IPS-18a (cell line): ENCODE measurements at regions not wholly inside any gene's neighbourhood (a gene's known extent, or its start where the extent isn't known, plus 50 kb on each side); places are given as distances from the start of the nearest gene placed in this dataset.

Experiments
- H3K27ac ChIP-seq: one replicate; pipeline ENCODE4 v1.5.1; 2013; ENCODE audit warnings: low read length
- H3K27me3 ChIP-seq: one replicate; pipeline ENCODE4 v1.6.1; 2013; ENCODE audit warnings: mild to moderate bottlenecking, low read length; ENCODE audit not compliant: control insufficient read depth, insufficient read depth
- H3K36me3 ChIP-seq: one replicate; pipeline ENCODE4 v1.6.1; 2013; ENCODE audit warnings: low read depth, low read length; ENCODE audit not compliant: control insufficient read depth
- H3K4me1 ChIP-seq: one replicate; pipeline ENCODE4 v1.6.1; 2013; ENCODE audit warnings: low read depth, low read length; ENCODE audit not compliant: control insufficient read depth
- H3K4me3 ChIP-seq: one replicate; pipeline ENCODE4 v1.5.1; 2013; ENCODE audit warnings: low read length
- H3K9ac ChIP-seq: one replicate; pipeline ENCODE4 v1.6.1; 2013; ENCODE audit warnings: mild to moderate bottlenecking, low read length, moderate library complexity
- H3K9me3 ChIP-seq: one replicate; pipeline ENCODE4 v1.6.1; 2013; ENCODE audit warnings: low read depth, low read length; ENCODE audit not compliant: control insufficient read depth

- no peaks in the 10 kb centered on the region for H3K9me3 ChIP-seq
- no peak overlapping the region for H3K4me3 ChIP-seq
- H3K36me3 ChIP-seq: no peaks in the 10 kb centered on the region
- H3K4me1 ChIP-seq: peaks cover 17% of the 10 kb centered on the region
- H3K27me3 ChIP-seq: no peaks in the 10 kb centered on the region
- no peak overlapping the region for H3K9ac ChIP-seq
- no peak overlapping the region for H3K27ac ChIP-seq
These were observed 120.7 kb upstream of the SLC38A2 start for GRCh38 chr12:46493150-46493833.

- no peaks in the 10 kb centered on the region for H3K36me3 ChIP-seq
- no peak overlapping the region for H3K27ac ChIP-seq
- peaks cover 17% of the 10 kb centered on the region for H3K4me1 ChIP-seq
- no peaks in the 10 kb centered on the region for H3K9me3 ChIP-seq
- no peaks in the 10 kb centered on the region for H3K27me3 ChIP-seq
- no peak overlapping the region for H3K4me3 ChIP-seq
- H3K9ac ChIP-seq: no peak overlapping the region
These were observed 120.0 kb upstream of the SLC38A2 start for GRCh38 chr12:46492471-46493085.

DNA sequence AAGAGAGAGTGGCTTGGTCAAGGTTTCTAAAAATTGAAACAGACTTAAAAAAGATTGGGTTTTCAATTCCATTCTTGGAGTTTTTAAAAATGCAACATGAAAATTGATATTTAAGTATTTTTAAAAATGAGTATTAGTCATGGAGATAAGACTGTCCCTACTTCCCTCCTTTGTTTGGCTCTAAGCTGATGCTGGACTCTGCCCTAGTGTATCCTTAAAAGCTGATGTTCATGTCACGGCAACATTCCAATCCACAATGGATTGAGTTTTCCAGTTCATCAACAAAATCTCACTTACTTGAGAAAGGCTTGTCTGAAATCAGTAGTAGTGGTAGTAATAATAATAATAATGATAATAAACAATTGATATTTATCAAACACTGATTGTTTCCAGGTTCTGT, 119.0 kb upstream of the SLC38A2 start:
- H3K9me3 ChIP-seq: no peaks in the 10 kb centered on the region
- no peaks in the 10 kb centered on the region for H3K36me3 ChIP-seq
- no peak overlapping the region for H3K27ac ChIP-seq
- H3K4me3 ChIP-seq: no peak overlapping the region
- peaks cover 17% of the 10 kb centered on the region for H3K4me1 ChIP-seq
- no peaks in the 10 kb centered on the region for H3K27me3 ChIP-seq
- H3K9ac ChIP-seq: no peak overlapping the region

GRCh38 chr12:46490635-46491034, 118.1 kb upstream of the SLC38A2 start:
- Histone ChIP-seq H3K4me3 (no peak overlapping the region), H3K27ac (no peak overlapping the region), H3K9ac (no peak overlapping the region), H3K36me3 (no peaks in the 10 kb centered on the region), H3K27me3 (no peaks in the 10 kb centered on the region), H3K4me1 (peaks cover 17% of the 10 kb centered on the region), H3K9me3 (no peaks in the 10 kb centered on the region)

DNA sequence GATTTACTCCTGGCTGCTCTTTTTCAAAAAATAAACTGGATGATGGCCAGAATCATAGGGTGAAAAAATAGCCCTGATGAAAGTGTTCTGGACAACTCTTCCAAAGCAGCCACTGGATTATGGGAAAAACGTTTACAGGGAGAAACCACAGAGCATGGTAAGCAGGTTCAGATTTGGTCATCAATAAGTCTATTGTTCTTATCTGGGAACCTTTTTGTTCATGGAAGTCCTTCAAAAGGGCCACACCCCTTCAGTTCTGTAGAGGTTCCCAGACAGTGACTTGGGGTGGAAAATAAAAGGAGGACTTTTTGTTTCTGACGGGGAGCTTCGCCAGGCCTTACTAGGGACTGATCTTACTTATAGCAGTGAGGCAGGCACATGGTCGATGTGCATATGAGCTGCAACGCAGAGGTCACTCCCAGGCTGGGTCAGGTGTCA, 117.4 kb upstream of the SLC38A2 start:
- Histone ChIP-seq H3K4me3 (no peak overlapping the region), H3K27ac (no peak overlapping the region), H3K4me1 (peaks cover 17% of the 10 kb centered on the region), H3K9ac (no peak overlapping the region), H3K36me3 (no peaks in the 10 kb centered on the region), H3K9me3 (no peaks in the 10 kb centered on the region), H3K27me3 (no peaks in the 10 kb centered on the region)

- Histone ChIP-seq H3K36me3 (no peaks in the 10 kb centered on the region), H3K4me1 (peaks cover 19% of the 10 kb centered on the region), H3K9ac (no peak overlapping the region), H3K4me3 (no peak overlapping the region), H3K27ac (no peak overlapping the region), H3K9me3 (no peaks in the 10 kb centered on the region), H3K27me3 (no peaks in the 10 kb centered on the region)
These were observed 115.1 kb upstream of the SLC38A2 start for GRCh38 chr12:46487567-46488131.

DNA sequence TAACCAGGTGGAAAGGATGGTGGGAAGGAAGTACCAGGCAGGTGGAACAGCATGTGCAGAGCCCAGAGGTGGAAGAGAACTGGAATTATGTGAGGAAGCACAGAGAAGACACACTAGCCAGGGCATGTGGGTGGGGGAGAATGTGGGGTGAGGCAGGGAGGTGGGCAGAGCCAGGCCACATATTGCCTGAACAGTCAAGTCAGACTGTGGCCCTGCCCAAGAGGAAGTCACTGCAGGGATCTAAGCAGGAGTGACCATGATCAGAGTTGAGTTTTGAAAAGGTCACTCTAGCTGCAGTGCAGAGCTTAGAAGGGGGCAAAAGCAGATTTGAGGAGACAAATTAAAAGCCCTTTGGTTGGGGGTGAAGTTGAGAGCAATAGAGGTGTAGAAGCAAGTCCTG, 114.0 kb upstream of the SLC38A2 start:
- Histone ChIP-seq H3K4me3 (no peak overlapping the region), H3K9me3 (no peaks in the 10 kb centered on the region), H3K36me3 (no peaks in the 10 kb centered on the region), H3K4me1 (peaks cover 19% of the 10 kb centered on the region), H3K27me3 (no peaks in the 10 kb centered on the region), H3K27ac (no peak overlapping the region), H3K9ac (no peak overlapping the region)

- Histone ChIP-seq H3K4me3 (no peak overlapping the region), H3K27ac (no peak overlapping the region), H3K27me3 (no peaks in the 10 kb centered on the region), H3K9me3 (no peaks in the 10 kb centered on the region), H3K9ac (no peak overlapping the region), H3K36me3 (no peaks in the 10 kb centered on the region), H3K4me1 (peaks cover 19% of the 10 kb centered on the region)
These were observed 113.3 kb upstream of the SLC38A2 start for GRCh38 chr12:46485853-46486252.

GRCh38 chr12:46484396-46485061, 112.0 kb upstream of the SLC38A2 start:
- Histone ChIP-seq H3K27ac (no peak overlapping the region), H3K9ac (no peak overlapping the region)

DNA sequence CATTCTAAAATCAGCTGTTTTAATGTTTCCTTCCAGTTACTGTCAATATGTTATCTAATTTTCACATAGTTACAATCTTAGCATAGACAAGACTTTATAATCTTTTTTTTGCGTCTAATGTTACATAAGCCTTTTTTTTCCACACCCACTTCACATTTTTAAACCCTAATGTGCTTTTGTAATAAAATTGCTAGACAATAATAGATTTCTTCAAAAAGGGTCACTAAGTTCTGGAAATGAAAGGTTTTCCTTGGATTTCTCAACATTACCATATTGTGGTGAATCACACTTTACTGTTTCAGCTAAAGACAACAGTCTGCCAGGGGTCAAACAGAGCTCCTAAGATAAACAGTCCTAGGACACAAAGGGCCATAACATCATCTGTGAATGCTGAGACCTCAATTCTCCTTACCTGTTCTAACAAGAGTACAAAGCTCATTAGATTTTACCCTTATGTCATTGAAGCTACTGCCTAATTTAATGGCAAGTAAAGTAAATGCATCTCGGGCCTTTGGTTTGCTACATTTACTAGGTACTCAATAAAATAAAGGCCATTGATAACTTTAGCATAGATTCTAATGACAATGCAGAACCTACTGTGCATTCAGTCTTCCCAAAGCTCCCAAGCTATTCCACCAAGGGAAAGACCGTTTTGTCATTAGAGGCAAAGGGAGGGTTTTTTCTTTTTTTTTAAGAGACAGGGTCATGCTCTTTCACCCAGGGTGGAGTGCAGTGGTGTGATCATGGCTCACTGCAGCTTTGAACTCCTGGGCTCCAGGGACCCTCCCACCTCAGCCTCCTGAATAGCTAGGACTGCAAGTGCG, 111.2 kb upstream of the SLC38A2 start:
- Histone ChIP-seq H3K9ac (no peak overlapping the region), H3K9me3 (no peaks in the 10 kb centered on the region), H3K36me3 (no peaks in the 10 kb centered on the region), H3K27ac (no peak overlapping the region), H3K27me3 (no peaks in the 10 kb centered on the region), H3K4me1 (peaks cover 19% of the 10 kb centered on the region), H3K4me3 (no peak overlapping the region)

More at GRCh38 chr12:46484396-46485061, 112.0 kb upstream of the SLC38A2 start:
- Histone ChIP-seq H3K4me3 (no peak overlapping the region), H3K36me3 (no peaks in the 10 kb centered on the region), H3K9me3 (no peaks in the 10 kb centered on the region), H3K27me3 (no peaks in the 10 kb centered on the region), H3K4me1 (peaks cover 19% of the 10 kb centered on the region)

- H3K4me3 ChIP-seq: no peak overlapping the region
- H3K4me1 ChIP-seq: peaks cover 19% of the 10 kb centered on the region
These were observed 108.2 kb upstream of the SLC38A2 start for GRCh38 chr12:46480724-46481123.

More at GRCh38 chr12:46480724-46481123, 108.2 kb upstream of the SLC38A2 start:
- Histone ChIP-seq H3K9ac (no peak overlapping the region), H3K27me3 (no peaks in the 10 kb centered on the region), H3K27ac (no peak overlapping the region), H3K9me3 (no peaks in the 10 kb centered on the region), H3K36me3 (no peaks in the 10 kb centered on the region)
